DOHH2 (cell line): ENCODE measurements at regions not wholly inside any gene's neighbourhood (a gene's known extent, or its start where the extent isn't known, plus 50 kb on each side); places are given as distances from the start of the nearest gene placed in this dataset.
"Not testable (repeated sequence)": the region's sequence is repeated elsewhere in the genome, so short reads cannot be mapped to it uniquely, and the experiment has no call there.

ENCODE experiments used
- H3F3A ChIP-seq: fragments of 200-600 bp; sonication (generic), shearing (Covaris generic); 2 replicates; pipeline ENCODE4 v1.6.0; 2016; ENCODE audit warnings: antibody characterized with exemption, mild to moderate bottlenecking; ENCODE audit not compliant: control insufficient read depth, insufficient read depth
- H3K27ac ChIP-seq: fragments of 200-600 bp; sonication (generic); 2 replicates; pipeline ENCODE4 v1.5.1; 2014; ENCODE audit warnings: low read depth, mild to moderate bottlenecking, low read length, moderate library complexity
- H3K27me3 ChIP-seq: fragments of 200-600 bp; sonication (generic); 2 replicates; pipeline ENCODE4 v1.6.1; 2014; ENCODE audit warnings: mild to moderate bottlenecking, low read length, mixed read lengths; ENCODE audit not compliant: control insufficient read depth
- H3K36me3 ChIP-seq: fragments of 200-600 bp; sonication (generic); 2 replicates; pipeline ENCODE4 v1.6.1; 2014; ENCODE audit warnings: mild to moderate bottlenecking, low read length, moderate library complexity, mixed read lengths; ENCODE audit not compliant: control insufficient read depth
- H3K4me1 ChIP-seq: fragments of 200-600 bp; sonication (generic); 2 replicates; pipeline ENCODE4 v1.6.1; 2014; ENCODE audit warnings: mild to moderate bottlenecking, low read length, mixed read lengths; ENCODE audit not compliant: control insufficient read depth
- H3K4me2 ChIP-seq: fragments of 200-600 bp; sonication (generic); 2 replicates; pipeline ENCODE4 v1.6.0; 2014; ENCODE audit warnings: mild to moderate bottlenecking, low read length, moderate library complexity
- H3K4me3 ChIP-seq: fragments of 200-600 bp; sonication (generic); 2 replicates; pipeline ENCODE4 v1.5.1; 2014; ENCODE audit warnings: mild to moderate bottlenecking, low read length, mixed read lengths
- H3K79me2 ChIP-seq: fragments of 200-600 bp; sonication (generic); 2 replicates; pipeline ENCODE4 v1.6.1; 2014; ENCODE audit warnings: mild to moderate bottlenecking, low read length, mixed read lengths; ENCODE audit not compliant: control insufficient read depth
- H3K9me2 ChIP-seq: fragments of 200-600 bp; sonication (generic); replicated peaks from 2 replicates; pipeline ENCODE4 v1.6.1; 2014; ENCODE audit warnings: mild to moderate bottlenecking, low read length, mixed read lengths; ENCODE audit not compliant: control insufficient read depth
- H3K9me3 ChIP-seq: fragments of 200-600 bp; sonication (generic); 2 replicates; pipeline ENCODE4 v1.6.1; 2014; ENCODE audit warnings: antibody characterized with exemption, low read length, mixed read lengths; ENCODE audit not compliant: control insufficient read depth, insufficient read depth
- H4K20me1 ChIP-seq: fragments of 200-600 bp; sonication (generic); 2 replicates; pipeline ENCODE4 v1.6.0; 2014; ENCODE audit warnings: low read depth, mild to moderate bottlenecking, antibody characterized with exemption, low read length, moderate library complexity; ENCODE audit not compliant: control insufficient read depth, insufficient read depth
- EZH2phosphoT487 ChIP-seq: fragments of 200-600 bp; sonication (generic); IDR thresholded peaks from 2 replicates; pipeline ENCODE4 v1.6.1; 2017; ENCODE audit warnings: borderline replicate concordance, mild to moderate bottlenecking, antibody characterized with exemption, low read length, moderate library complexity, mixed read lengths
- TF ChIP-seq, protein P1 (sequence below): fragments of 200-600 bp; sonication (generic); IDR thresholded peaks from one replicate; pipeline ENCODE4 v1.5.1; 2014; ENCODE audit warnings: antibody characterized with exemption, mild to moderate bottlenecking, low read depth, low read length; ENCODE audit not compliant: poor library complexity, severe bottlenecking

- Histone ChIP-seq H4K20me1 (no peaks in the 10 kb centered on the region), H3K36me3 (no peaks in the 10 kb centered on the region), H3K9me3 (no peaks in the 10 kb centered on the region), H3K27me3 (no peaks in the 10 kb centered on the region), H3K79me2 (no peaks in the 10 kb centered on the region), H3F3A (no peaks in the 10 kb centered on the region), H3K9me2 (no peaks in the 10 kb centered on the region; the same call in 1 of the 2 replicates), H3K27ac (no peak overlapping the region), H3K4me2 (no peak overlapping the region), H3K4me1 (no peaks in the 10 kb centered on the region), H3K4me3 (no peak overlapping the region)
- TF ChIP-seq EZH2phosphoT487, result no peak
- TF ChIP-seq, protein P1, sequence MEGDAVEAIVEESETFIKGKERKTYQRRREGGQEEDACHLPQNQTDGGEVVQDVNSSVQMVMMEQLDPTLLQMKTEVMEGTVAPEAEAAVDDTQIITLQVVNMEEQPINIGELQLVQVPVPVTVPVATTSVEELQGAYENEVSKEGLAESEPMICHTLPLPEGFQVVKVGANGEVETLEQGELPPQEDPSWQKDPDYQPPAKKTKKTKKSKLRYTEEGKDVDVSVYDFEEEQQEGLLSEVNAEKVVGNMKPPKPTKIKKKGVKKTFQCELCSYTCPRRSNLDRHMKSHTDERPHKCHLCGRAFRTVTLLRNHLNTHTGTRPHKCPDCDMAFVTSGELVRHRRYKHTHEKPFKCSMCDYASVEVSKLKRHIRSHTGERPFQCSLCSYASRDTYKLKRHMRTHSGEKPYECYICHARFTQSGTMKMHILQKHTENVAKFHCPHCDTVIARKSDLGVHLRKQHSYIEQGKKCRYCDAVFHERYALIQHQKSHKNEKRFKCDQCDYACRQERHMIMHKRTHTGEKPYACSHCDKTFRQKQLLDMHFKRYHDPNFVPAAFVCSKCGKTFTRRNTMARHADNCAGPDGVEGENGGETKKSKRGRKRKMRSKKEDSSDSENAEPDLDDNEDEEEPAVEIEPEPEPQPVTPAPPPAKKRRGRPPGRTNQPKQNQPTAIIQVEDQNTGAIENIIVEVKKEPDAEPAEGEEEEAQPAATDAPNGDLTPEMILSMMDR, result no peak
Measured at GRCh38 chr4:95779447-95779846, 60.4 kb upstream of the PDHA2 start.

GRCh38 chr4:95778666-95779065, 61.2 kb upstream of the PDHA2 start:
- Histone ChIP-seq H3K36me3 (no peaks in the 10 kb centered on the region), H3K27me3 (no peaks in the 10 kb centered on the region), H3K27ac (no peak overlapping the region), H3F3A (no peaks in the 10 kb centered on the region), H3K4me2 (no peak overlapping the region), H3K4me3 (no peak overlapping the region), H4K20me1 (no peaks in the 10 kb centered on the region), H3K79me2 (no peaks in the 10 kb centered on the region), H3K4me1 (no peaks in the 10 kb centered on the region), H3K9me2 (no peaks in the 10 kb centered on the region; the same call in 1 of the 2 replicates), H3K9me3 (no peaks in the 10 kb centered on the region)
- no peak for TF ChIP-seq EZH2phosphoT487
- TF ChIP-seq, protein P1, result no peak

DNA sequence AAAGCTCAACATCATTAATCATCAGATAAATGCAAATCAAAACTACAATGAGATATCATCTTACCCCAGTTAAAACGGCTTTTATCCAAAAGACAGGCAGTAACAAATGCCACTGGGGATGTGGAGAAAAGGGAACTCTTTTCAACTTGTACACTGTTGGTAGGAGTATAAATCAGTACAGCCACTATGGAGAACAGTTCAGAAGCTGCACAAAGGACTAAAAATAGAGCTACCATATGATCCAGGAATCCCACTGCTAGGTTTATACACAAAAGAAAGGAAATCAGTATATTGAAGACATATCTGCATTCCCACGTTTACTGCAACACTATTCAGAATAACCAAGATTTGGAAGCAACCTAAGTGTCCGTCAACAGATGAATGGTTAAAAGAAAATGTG, 69.3 kb upstream of the PDHA2 start:
- not testable (repeated sequence) for H3K9me3 ChIP-seq, H3K27me3 ChIP-seq, H3K9me2 ChIP-seq

DNA sequence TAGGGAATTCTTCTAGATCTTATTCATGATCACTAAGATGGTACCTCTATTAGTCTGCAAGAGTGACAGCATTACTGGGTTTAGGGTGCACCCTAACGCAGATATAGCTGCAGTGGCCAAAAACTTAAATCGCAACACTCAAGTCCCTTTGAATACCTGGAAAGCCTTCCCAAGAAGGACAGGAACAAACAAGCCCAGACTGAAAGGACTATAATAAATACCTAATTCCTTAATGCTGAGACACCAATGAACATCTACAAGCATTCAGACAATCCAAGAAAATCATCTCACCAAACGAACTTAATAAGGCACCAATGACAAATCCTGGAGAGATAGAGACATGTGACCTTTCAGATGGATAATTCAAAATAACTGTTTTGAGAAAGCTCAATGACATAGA, 74.9 kb upstream of the PDHA2 start:
- Histone ChIP-seq H3K27ac (no peak overlapping the region), H4K20me1 (no peaks in the 10 kb centered on the region), H3F3A (no peaks in the 10 kb centered on the region), H3K4me1 (peaks cover 8% of the 10 kb centered on the region), H3K9me2 (no peaks in the 10 kb centered on the region), H3K9me3 (no peaks in the 10 kb centered on the region), H3K27me3 (no peaks in the 10 kb centered on the region), H3K4me3 (no peak overlapping the region), H3K4me2 (no peak overlapping the region), H3K79me2 (no peaks in the 10 kb centered on the region), H3K36me3 (no peaks in the 10 kb centered on the region)
- TF ChIP-seq, protein P1, result no peak
- no peak for TF ChIP-seq EZH2phosphoT487

More for the DNA sequence above, 69.3 kb upstream of the PDHA2 start:
- H3K79me2 ChIP-seq, H3F3A ChIP-seq, H4K20me1 ChIP-seq, H3K27ac ChIP-seq, H3K4me1 ChIP-seq, H3K4me2 ChIP-seq, H3K36me3 ChIP-seq, H3K4me3 ChIP-seq: not testable (repeated sequence)
